Activated T-helper 1 cell treated with anti-CD3 and anti-CD28 coated beads, Interleukin-12 subunit alpha, Interleukin-12 subunit beta, Interleukin-2, Interleukin-4 antibody, amounts not matched to agents 30 ng/mL and 10 ng/mL and 1 ng/mL, durations not matched to agents 14 hours and 24 hours and 36 hours (primary cell): ENCODE measurements at regions not wholly inside any gene's neighbourhood (a gene's known extent, or its start where the extent isn't known, plus 50 kb on each side); places are given as distances from the start of the nearest gene placed in this dataset.
"Not testable (repeated sequence)": the region's sequence is repeated elsewhere in the genome, so short reads cannot be mapped to it uniquely, and the experiment has no call there.

Experiments
- DNase-seq: peaks from one replicate; pipeline ENCODE4 v3.0.0; 2021; ENCODE audit warnings: low spot score
- H3K27ac Mint-ChIP-seq: one replicate; pipeline ENCODE4 v1.8.0; 2021; ENCODE audit warnings: mild to moderate bottlenecking, mixed read lengths
- H3K27me3 Mint-ChIP-seq: one replicate; pipeline ENCODE4 v1.8.0; 2022; ENCODE audit warnings: mild to moderate bottlenecking, moderate library complexity, mixed read lengths; ENCODE audit not compliant: insufficient read depth
- H3K36me3 Mint-ChIP-seq: one replicate; pipeline ENCODE4 v1.8.0; 2021; ENCODE audit warnings: low read depth, mixed read lengths
- H3K4me1 Mint-ChIP-seq: one replicate; pipeline ENCODE4 v1.8.0; 2021; ENCODE audit warnings: low read depth, mixed read lengths
- H3K4me3 Mint-ChIP-seq: one replicate; pipeline ENCODE4 v1.8.0; 2021; ENCODE audit warnings: mild to moderate bottlenecking, moderate library complexity, mixed read lengths
- H3K9me3 Mint-ChIP-seq: one replicate; pipeline ENCODE4 v1.8.0; 2021; ENCODE audit warnings: mixed read lengths
- intact Hi-C: fragments of 100-400 bp; cut with micrococcal nuclease; formaldehyde crosslinking; loops from one replicate; pipeline ENCODE4 v1.15.1; 2024

DNA sequence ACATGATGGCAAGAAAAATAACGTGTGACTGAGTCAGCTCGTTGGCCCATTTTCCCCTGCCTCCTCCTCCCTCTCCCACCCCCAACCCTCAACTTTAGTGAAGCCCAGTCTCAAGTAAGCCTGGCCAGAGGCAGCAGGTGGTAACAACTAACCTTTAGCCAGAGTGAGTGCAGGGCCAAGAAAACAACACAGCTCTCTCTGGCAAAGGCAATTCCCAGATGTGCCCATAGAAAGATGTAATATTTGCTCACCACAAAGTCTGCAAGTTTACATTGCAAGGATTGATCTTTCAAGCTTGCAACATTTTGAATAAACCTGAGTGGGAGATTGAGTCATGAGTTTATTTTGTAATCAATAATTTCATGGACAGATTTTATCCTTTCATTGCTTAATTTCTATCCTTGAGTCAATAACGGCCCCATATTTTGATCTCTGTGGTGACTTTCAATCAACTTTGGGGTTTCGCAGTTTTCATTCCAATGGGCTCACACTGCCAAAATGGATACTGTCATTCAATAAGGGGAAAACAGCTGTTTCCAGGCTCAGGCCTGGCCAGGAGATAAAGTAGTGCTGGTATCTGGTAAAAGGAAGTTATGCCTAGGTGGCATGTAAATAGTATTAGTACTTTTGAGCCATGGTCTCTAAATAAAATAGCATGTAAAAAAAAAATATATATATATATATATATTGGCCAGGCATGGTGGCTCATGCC lies 130.7 kb upstream of the TMEM164 start:
- no peak overlapping the region for H3K27ac Mint-ChIP-seq
- no peaks in the 10 kb centered on the region for H3K36me3 Mint-ChIP-seq
- no peak overlapping the region for H3K4me3 Mint-ChIP-seq
- peaks cover 2% of the 10 kb centered on the region for H3K27me3 Mint-ChIP-seq
- no peaks in the 10 kb centered on the region for H3K9me3 Mint-ChIP-seq
- H3K4me1 Mint-ChIP-seq, result no peaks in the 10 kb centered on the region
- no peak for DNase-seq
- intact Hi-C loops, result no loop called here

- intact Hi-C loops, result no loop called here
- no peaks in the 10 kb centered on the region for H3K36me3 Mint-ChIP-seq
- H3K27me3 Mint-ChIP-seq, result no peaks in the 10 kb centered on the region
- no peak overlapping the region for H3K4me3 Mint-ChIP-seq
- no peaks in the 10 kb centered on the region for H3K9me3 Mint-ChIP-seq
- no peak for DNase-seq
- H3K4me1 Mint-ChIP-seq, result no peaks in the 10 kb centered on the region
- no peak overlapping the region for H3K27ac Mint-ChIP-seq
Measured at GRCh38 chrX:109873574-109873973, 129.3 kb upstream of the TMEM164 start.

- Mint-ChIP-seq H3K4me3 (no peak overlapping the region), H3K9me3 (no peaks in the 10 kb centered on the region), H3K4me1 (no peaks in the 10 kb centered on the region), H3K36me3 (no peaks in the 10 kb centered on the region), H3K27ac (no peak overlapping the region), H3K27me3 (no peaks in the 10 kb centered on the region)
- intact Hi-C loops, result no loop called here
- no peak for DNase-seq
Measured at GRCh38 chrX:109873983-109874382, 128.9 kb upstream of the TMEM164 start.

DNA sequence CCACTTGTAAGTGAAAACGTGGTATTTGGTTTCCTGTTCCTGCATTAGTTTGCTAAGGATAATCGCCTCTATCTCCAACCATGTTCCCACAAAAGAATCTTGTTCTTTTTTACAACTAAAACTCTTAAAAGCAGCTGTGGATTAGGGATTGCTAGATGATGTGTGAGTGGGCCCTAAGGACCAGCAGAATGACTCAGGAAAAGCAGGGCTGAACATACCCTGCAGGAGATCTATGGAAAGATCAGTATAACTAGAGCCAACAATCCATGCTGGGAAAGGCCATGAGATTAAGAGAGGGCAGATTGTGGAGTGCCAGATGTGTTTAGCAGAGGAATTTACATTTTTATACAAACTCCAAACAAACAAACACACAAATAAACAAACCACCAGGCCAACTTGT lies 128.4 kb upstream of the TMEM164 start:
- intact Hi-C loops, result no loop called here
- DNase-seq, result no peak
- Mint-ChIP-seq H3K36me3 (no peaks in the 10 kb centered on the region), H3K27ac (no peak overlapping the region), H3K9me3 (no peaks in the 10 kb centered on the region), H3K4me1 (no peaks in the 10 kb centered on the region), H3K27me3 (no peaks in the 10 kb centered on the region), H3K4me3 (no peak overlapping the region)

GRCh38 chrX:109875831-109876230 lies 127.1 kb upstream of the TMEM164 start:
- H3K27ac Mint-ChIP-seq, result no peak overlapping the region
- peaks cover 2% of the 10 kb centered on the region for H3K27me3 Mint-ChIP-seq
- DNase-seq, result no peak
- intact Hi-C loops, result no loop called here
- H3K4me3 Mint-ChIP-seq, result no peak overlapping the region
- H3K4me1 Mint-ChIP-seq, result no peaks in the 10 kb centered on the region
- no peaks in the 10 kb centered on the region for H3K36me3 Mint-ChIP-seq
- no peaks in the 10 kb centered on the region for H3K9me3 Mint-ChIP-seq

- H3K9me3 Mint-ChIP-seq, result no peaks in the 10 kb centered on the region
- H3K27me3 Mint-ChIP-seq, result peaks cover 2% of the 10 kb centered on the region
- H3K36me3 Mint-ChIP-seq, result no peaks in the 10 kb centered on the region
- no peak overlapping the region for H3K4me3 Mint-ChIP-seq
- no peak for DNase-seq
- no peaks in the 10 kb centered on the region for H3K4me1 Mint-ChIP-seq
- no peak overlapping the region for H3K27ac Mint-ChIP-seq
- intact Hi-C loops, result no loop called here
Measured at GRCh38 chrX:109878236-109878635, 124.7 kb upstream of the TMEM164 start.

DNA sequence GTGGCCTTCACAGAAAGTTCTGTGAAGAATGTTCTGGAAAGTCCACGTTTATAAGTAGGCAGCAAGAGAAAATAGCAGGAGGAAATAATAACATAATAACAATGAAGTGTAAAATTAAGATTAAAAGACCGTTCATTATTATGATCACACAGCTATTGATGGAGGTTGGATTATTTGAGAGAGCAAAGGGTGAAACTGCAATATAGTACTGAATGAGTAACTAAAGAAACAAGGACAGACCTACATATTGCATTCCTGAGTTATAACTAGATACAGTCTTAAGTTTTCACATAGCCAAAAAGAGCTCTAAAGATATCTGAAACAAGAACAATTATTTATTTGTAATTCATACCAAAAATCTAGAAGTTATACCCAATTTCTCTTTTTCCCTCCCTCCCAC lies 122.9 kb upstream of the TMEM164 start:
- Mint-ChIP-seq H3K4me3 (no peak overlapping the region), H3K9me3 (no peaks in the 10 kb centered on the region)

GRCh38 chrX:109880629-109881028 lies 122.3 kb upstream of the TMEM164 start:
- no peaks in the 10 kb centered on the region for H3K4me1 Mint-ChIP-seq
- no peak overlapping the region for H3K4me3 Mint-ChIP-seq
- no peaks in the 10 kb centered on the region for H3K36me3 Mint-ChIP-seq
- intact Hi-C loops, result no loop called here
- DNase-seq, result no peak
- no peak overlapping the region for H3K27ac Mint-ChIP-seq
- no peaks in the 10 kb centered on the region for H3K9me3 Mint-ChIP-seq
- H3K27me3 Mint-ChIP-seq, result peaks cover 2% of the 10 kb centered on the region

More for the DNA sequence above, 122.9 kb upstream of the TMEM164 start:
- DNase-seq, result no peak
- no peaks in the 10 kb centered on the region for H3K36me3 Mint-ChIP-seq
- H3K27ac Mint-ChIP-seq, result no peak overlapping the region
- intact Hi-C loops, result no loop called here
- H3K27me3 Mint-ChIP-seq, result peaks cover 2% of the 10 kb centered on the region
- H3K4me1 Mint-ChIP-seq, result no peaks in the 10 kb centered on the region

- H3K4me1 Mint-ChIP-seq, result no peaks in the 10 kb centered on the region
- H3K27me3 Mint-ChIP-seq, result no peaks in the 10 kb centered on the region
- no peak for DNase-seq
- H3K27ac Mint-ChIP-seq, result no peak overlapping the region
- no peaks in the 10 kb centered on the region for H3K36me3 Mint-ChIP-seq
- no peaks in the 10 kb centered on the region for H3K9me3 Mint-ChIP-seq
- intact Hi-C loops, result loop anchor here (1.0 kb wide), 3 partner anchors 173 to 401 kb away; no protein-coding TSS in a partner anchor
- H3K4me3 Mint-ChIP-seq, result no peak overlapping the region
Measured at GRCh38 chrX:109886122-109886761, 116.7 kb upstream of the TMEM164 start.

DNA sequence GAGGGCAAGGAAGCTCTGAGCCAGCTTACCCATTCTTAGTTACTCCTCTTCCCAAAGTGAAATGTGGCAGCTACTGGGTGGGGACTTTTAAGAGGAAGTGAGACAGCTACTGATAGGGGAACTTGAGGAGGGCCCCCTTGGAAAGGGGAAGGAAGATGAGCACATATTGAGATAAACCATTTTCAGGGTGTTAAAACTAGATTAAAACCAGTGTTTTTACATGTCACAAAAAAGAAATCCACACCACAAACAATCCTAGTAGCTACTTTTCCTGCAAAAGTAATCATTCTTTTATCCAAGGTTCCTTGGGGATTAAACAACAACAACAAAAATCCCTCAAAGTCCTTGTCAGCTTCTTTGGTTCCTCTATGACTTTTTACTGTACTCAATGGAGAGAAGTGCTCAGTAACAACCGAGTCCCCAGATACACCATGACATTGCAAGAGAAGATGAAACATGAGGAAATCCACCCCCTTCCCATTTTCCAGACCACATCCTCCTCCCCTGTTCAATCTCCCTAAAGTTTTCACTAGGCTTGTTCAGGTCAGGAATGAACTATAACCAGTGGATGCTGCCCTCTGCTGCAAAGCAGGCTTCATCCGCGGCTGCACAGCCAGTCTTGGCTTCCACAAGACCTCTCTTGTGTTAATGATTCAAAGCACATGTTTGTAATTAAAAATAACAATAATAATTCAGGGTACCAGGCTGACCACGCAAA lies 113.5 kb upstream of the TMEM164 start:
- Mint-ChIP-seq H3K4me1 (no peaks in the 10 kb centered on the region), H3K36me3 (no peaks in the 10 kb centered on the region), H3K4me3 (no peak overlapping the region), H3K9me3 (no peaks in the 10 kb centered on the region), H3K27ac (no peak overlapping the region), H3K27me3 (no peaks in the 10 kb centered on the region)
- intact Hi-C loops, result no loop called here
- no peak for DNase-seq

DNA sequence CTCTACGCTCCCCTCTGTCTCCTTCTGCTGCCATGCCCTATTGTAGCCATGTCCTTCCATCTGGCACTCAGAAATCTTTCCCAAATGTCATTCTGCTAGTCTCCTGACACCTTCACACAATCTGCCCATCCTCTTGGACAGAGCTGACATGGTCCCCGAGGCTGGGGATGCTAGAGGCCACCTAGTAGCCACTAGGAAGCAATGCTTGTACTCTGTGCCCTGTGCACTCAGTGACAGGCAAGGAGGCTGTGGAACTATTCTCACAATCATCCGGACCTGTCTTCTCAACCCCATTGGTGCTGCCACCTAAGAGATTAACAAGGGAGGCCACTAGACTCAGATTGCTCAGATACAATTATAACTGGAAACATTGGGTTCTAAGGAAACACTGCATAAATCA lies 112.6 kb upstream of the TMEM164 start:
- no peak for DNase-seq
- intact Hi-C loops, result no loop called here
- Mint-ChIP-seq H3K36me3 (no peaks in the 10 kb centered on the region), H3K27me3 (no peaks in the 10 kb centered on the region), H3K4me3 (no peak overlapping the region), H3K27ac (no peak overlapping the region), H3K4me1 (no peaks in the 10 kb centered on the region), H3K9me3 (no peaks in the 10 kb centered on the region)

DNA sequence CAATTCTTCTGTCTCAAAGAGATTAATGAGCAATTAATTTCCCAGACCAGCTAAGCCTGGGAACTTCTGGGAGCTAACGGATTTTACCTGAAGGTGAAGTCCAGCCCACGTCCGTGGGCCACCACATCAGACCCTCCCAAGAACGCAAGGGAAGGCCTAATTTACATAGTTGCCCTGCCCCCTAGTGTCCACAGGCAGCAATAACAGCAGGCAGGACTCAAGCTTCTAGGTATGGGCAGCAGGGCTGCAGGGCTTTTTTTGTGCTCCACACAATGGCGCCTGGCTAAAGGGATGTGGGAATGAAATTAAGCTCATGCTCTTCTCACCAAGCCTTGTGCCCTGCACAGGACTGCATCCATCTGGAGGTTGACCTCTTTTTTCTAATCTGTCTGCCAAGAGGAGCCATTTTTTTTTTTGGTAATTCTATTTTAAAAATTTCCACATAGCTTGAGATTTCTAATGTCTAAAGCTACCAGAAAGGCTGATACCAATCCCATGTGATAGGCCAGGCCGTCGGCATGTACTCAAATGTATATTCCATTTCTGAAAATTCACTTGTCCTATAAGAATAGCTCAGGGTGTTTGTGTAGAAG lies 111.9 kb upstream of the TMEM164 start:
- DNase-seq, result peak; percentile 4
- no peaks in the 10 kb centered on the region for H3K9me3 Mint-ChIP-seq
- H3K36me3 Mint-ChIP-seq, result no peaks in the 10 kb centered on the region
- no peaks in the 10 kb centered on the region for H3K27me3 Mint-ChIP-seq
- no peak overlapping the region for H3K4me3 Mint-ChIP-seq
- H3K27ac Mint-ChIP-seq, result no peak overlapping the region
- intact Hi-C loops, result loop anchor here (1.0 kb wide), 1 partner anchor 406 kb away; no protein-coding TSS in a partner anchor
- H3K4me1 Mint-ChIP-seq, result no peaks in the 10 kb centered on the region

DNA sequence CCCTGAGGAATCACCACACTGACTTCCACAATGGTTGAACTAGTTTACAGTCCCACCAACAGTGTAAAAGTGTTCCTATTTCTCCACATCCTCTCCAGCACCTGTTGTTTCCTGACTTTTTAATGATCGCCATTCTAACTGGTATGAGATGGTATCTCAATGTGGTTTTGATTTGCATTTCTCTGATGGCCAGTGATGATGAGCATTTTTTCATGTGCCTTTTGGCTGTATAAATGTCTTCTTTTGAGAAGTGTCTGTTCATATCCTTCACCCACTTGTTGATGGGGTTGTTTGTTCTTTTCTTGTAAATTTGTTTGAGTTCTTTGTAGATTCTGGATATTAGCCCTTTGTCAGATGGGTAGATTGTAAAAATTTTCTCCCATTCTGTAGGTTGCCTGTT lies 106.9 kb upstream of the TMEM164 start:
- H3K36me3 Mint-ChIP-seq, intact Hi-C loops, H3K4me3 Mint-ChIP-seq, DNase-seq, H3K9me3 Mint-ChIP-seq, H3K27me3 Mint-ChIP-seq, H3K27ac Mint-ChIP-seq, H3K4me1 Mint-ChIP-seq: not testable (repeated sequence)
